HepG2 (cell line): ENCODE measurements at regions not wholly inside any gene's neighbourhood (a gene's known extent, or its start where the extent isn't known, plus 50 kb on each side); places are given as distances from the start of the nearest gene placed in this dataset.
"Not testable (repeated sequence)": the region's sequence is repeated elsewhere in the genome, so short reads cannot be mapped to it uniquely, and the experiment has no call there.

ENCODE experiments used
- ATAC-seq: fragments of 200-7000 bp; cut with Tn5 transposase; 3 replicates; pipeline ENCODE4 v1.9.1; 2020; ENCODE audit warnings: mild to moderate bottlenecking, moderate library complexity
- BruUV-seq: library from RNA; stranded (reverse); fragments of 400-500 nt; replicated peaks from 2 replicates; lab custom pipeline; 2021; lab: Mats Ljungman, UMichigan
- CTCF ChIA-PET: fragments of 300-600 bp; formaldehyde crosslinking; extraction: SDS; loops from one replicate; lab custom pipeline; 2021; ENCODE audit warnings: low total read pairs, inconsistent platforms, low intra/inter-chr PET ratio; lab: Yijun Ruan, JAX
- POLR2A ChIA-PET: fragments of 350-600 bp; sonication (Branson Sonifier 250); formaldehyde crosslinking; loops from one replicate; lab custom pipeline; 2020; ENCODE audit warnings: antibody characterized with exemption, inconsistent platforms; lab: Yijun Ruan, JAX
- DNase-seq: peaks from one replicate; pipeline ENCODE4 v3.0.0-alpha.2; 2015; ENCODE audit warnings: low spot score
- FAIRE-seq: peaks from 3 replicates; lab custom pipeline; 2011; peaks lifted over from hg19 to GRCh38; lab: Jason Lieb, UNC
- H2AFZ ChIP-seq: one replicate; pipeline ENCODE4 v1.6.1; 2011; ENCODE audit warnings: low read length, inconsistent platforms
- H3K27ac ChIP-seq: fragments of 300-600 bp; 3 replicates; pipeline ENCODE4 v1.8.0; 2011; ENCODE audit warnings: mixed run types, mild to moderate bottlenecking, mixed read lengths, low read length, inconsistent platforms; ENCODE audit not compliant: insufficient read depth; ENCODE audit errors: extremely low read length
- H3K27me3 ChIP-seq, 2 experiments: fragments of 200-600 bp in 1 of 2; 2 replicates in 1 of 2; 3 replicates in 1 of 2; pipeline versions ENCODE4 v1.6.0 to v1.8.0; 2011; ENCODE audit warnings: low read length in 2 of 2, mild to moderate bottlenecking in 2 of 2, moderate library complexity in 2 of 2, inconsistent platforms in 1 of 2; ENCODE audit not compliant: insufficient read depth in 2 of 2, control insufficient read depth in 1 of 2
- H3K36me3 ChIP-seq, 2 experiments: fragments of 200-600 bp in 1 of 2; replicated peaks in 1 of 2; 2 replicates in 1 of 2; 3 replicates in 1 of 2; pipeline versions ENCODE4 v1.5.1 to v1.8.0; 2011; ENCODE audit warnings: low read length in 2 of 2, inconsistent platforms in 1 of 2; ENCODE audit not compliant: insufficient read depth in 2 of 2, control insufficient read depth in 1 of 2
- H3K4me1 ChIP-seq: 2 replicates; pipeline ENCODE4 v1.5.1; 2012; ENCODE audit warnings: low read length, inconsistent platforms; ENCODE audit not compliant: insufficient read depth
- H3K4me2 ChIP-seq: 2 replicates; pipeline ENCODE4 v1.6.0; 2011; ENCODE audit warnings: low read depth, low read length, inconsistent platforms
- H3K4me3 ChIP-seq, 3 experiments: fragments of 200-600 bp in 1 of 3; sonication (generic), shearing (Covaris generic) in 1 of 3; replicated peaks in 1 of 3; 2 replicates each; pipeline ENCODE4 v1.5.1; 2011 to 2016; ENCODE audit warnings: low read length in 3 of 3, inconsistent platforms in 2 of 3, low read depth in 2 of 3, mild to moderate bottlenecking in 2 of 3, control low read depth in 1 of 3, mixed read lengths in 1 of 3; ENCODE audit not compliant: insufficient read depth in 1 of 3
- H3K79me2 ChIP-seq: one replicate; pipeline ENCODE4 v1.6.1; 2011; ENCODE audit warnings: low read length, inconsistent platforms; ENCODE audit not compliant: insufficient read depth
- H3K9ac ChIP-seq: 2 replicates; pipeline ENCODE4 v1.6.0; 2011; ENCODE audit warnings: mild to moderate bottlenecking, low read depth, low read length, inconsistent platforms; ENCODE audit not compliant: insufficient read depth
- H3K9me3 ChIP-seq: 2 replicates; pipeline ENCODE4 v1.5.1; 2012; ENCODE audit warnings: mild to moderate bottlenecking, low read length
- H4K20me1 ChIP-seq: 2 replicates; pipeline ENCODE4 v1.6.0; 2011; ENCODE audit warnings: inconsistent platforms, mild to moderate bottlenecking, low read length, moderate library complexity; ENCODE audit not compliant: insufficient read depth
- SMARCC2 ChIP-seq: fragments of 450-650 bp; IDR thresholded peaks from 2 replicates; pipeline ENCODE4 v1.6.1; 2017; ENCODE audit warnings: antibody characterized with exemption, mild to moderate bottlenecking
- ZMYM3 ChIP-seq: sonication (generic); formaldehyde crosslinking; IDR thresholded peaks from 2 replicates; pipeline ENCODE4 v1.5.1; 2020; ENCODE audit warnings: mild to moderate bottlenecking, missing genetic modification reagents
- WGBS: methylation state at CpG from one replicate; pipeline ENCODE4 v1.1.6; 2017; ENCODE audit warnings: low lambda C conversion rate; 5-methylcytosine and 5-hydroxymethylcytosine counted together
- in situ Hi-C: cut with HindIII; loops from 2 replicates; pipeline ENCODE4 v1.10.0; 2017; ENCODE audit warnings: low pct_unique_long_range_greater_than_20kb; ENCODE audit not compliant: extremely low pct_ligation_motif_present
- intact Hi-C: fragments of 100-400 bp; cut with micrococcal nuclease; formaldehyde crosslinking; loops from one replicate; pipeline ENCODE4 v1.10.0; 2022; ENCODE audit not compliant: unreplicated experiment
- TF ChIP-seq, protein P1 (sequence below): sonication (generic); formaldehyde crosslinking; IDR thresholded peaks from 2 replicates; pipeline ENCODE4 v1.5.1; 2020; ENCODE audit warnings: missing genetic modification reagents, mild to moderate bottlenecking, borderline replicate concordance
- TF ChIP-seq, protein P2 (sequence below): IDR thresholded peaks from 2 replicates; pipeline ENCODE4 v1.6.1; 2016; ENCODE audit warnings: missing biosample characterization, missing genetic modification reagents, low read depth

DNA sequence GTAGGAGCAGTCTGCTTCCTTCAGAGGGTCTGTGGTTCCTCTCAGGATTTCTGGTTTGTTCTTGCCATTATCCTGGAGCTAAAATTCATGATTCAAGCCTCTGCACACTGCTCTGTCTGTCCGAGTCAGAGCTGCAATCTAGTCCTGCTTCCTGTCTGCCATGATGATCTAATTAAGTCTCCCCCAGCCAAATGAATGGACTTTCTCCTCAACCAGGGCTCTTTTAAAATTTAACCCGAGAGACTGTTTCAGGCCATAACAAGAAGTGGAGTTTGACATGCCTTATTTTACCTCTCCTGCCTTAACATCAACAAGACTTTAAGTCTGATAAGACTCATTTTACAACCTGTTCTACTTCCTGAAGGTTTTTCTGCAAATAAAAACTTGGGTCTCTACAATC is 1009.6 kb upstream of the DDX18 start:
- Histone ChIP-seq H3K27ac (no peak overlapping the region), H3K4me1 (no peaks in the 10 kb centered on the region), H4K20me1 (no peaks in the 10 kb centered on the region), H3K4me3 (no peak overlapping the region), H3K4me2 (no peak overlapping the region), H2AFZ (no peak overlapping the region), H3K36me3 (no peaks in the 10 kb centered on the region), H3K9me3 (peaks cover 89% of the 10 kb centered on the region), H3K9ac (no peak overlapping the region), H3K27me3 (no peaks in the 10 kb centered on the region), H3K79me2 (no peaks in the 10 kb centered on the region)
- BruUV-seq = no TSS peak
- in situ Hi-C loops = no loop called here
- intact Hi-C loops = no loop called here
- FAIRE-seq (no peak), DNase-seq (no peak), ATAC-seq (no peak)
- ChIA-PET POLR2A (no interaction called here), CTCF (no interaction called here)
- 0% methylated on average over 2 of the region's 2 CpGs for WGBS
- TF ChIP-seq SMARCC2 (no peak), ZMYM3 (CRISPR knock-in tag) (no peak)
- TF ChIP-seq, protein P1, sequence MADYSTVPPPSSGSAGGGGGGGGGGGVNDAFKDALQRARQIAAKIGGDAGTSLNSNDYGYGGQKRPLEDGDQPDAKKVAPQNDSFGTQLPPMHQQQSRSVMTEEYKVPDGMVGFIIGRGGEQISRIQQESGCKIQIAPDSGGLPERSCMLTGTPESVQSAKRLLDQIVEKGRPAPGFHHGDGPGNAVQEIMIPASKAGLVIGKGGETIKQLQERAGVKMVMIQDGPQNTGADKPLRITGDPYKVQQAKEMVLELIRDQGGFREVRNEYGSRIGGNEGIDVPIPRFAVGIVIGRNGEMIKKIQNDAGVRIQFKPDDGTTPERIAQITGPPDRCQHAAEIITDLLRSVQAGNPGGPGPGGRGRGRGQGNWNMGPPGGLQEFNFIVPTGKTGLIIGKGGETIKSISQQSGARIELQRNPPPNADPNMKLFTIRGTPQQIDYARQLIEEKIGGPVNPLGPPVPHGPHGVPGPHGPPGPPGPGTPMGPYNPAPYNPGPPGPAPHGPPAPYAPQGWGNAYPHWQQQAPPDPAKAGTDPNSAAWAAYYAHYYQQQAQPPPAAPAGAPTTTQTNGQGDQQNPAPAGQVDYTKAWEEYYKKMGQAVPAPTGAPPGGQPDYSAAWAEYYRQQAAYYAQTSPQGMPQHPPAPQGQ = no peak
- TF ChIP-seq, protein P2, sequence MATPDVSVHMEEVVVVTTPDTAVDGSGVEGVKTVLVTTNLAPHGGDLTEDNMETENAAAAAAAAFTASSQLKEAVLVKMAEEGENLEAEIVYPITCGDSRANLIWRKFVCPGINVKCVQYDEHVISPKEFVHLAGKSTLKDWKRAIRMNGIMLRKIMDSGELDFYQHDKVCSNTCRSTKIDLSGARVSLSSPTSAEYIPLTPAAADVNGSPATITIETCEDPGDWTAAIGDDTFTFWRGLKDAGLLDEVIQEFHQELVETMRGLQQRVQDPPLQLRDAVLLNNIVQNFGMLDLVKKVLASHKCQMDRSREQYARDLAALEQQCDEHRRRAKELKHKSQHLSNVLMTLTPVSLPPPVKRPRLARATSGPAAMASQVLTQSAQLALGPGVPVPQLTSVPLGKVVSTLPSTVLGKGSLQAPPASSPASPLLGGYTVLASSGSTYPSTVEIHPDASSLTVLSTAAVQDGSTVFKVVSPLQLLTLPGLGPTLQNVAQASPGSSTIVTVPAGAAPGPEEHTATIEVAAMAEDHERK (CRISPR knock-in tag) = no peak

DNA sequence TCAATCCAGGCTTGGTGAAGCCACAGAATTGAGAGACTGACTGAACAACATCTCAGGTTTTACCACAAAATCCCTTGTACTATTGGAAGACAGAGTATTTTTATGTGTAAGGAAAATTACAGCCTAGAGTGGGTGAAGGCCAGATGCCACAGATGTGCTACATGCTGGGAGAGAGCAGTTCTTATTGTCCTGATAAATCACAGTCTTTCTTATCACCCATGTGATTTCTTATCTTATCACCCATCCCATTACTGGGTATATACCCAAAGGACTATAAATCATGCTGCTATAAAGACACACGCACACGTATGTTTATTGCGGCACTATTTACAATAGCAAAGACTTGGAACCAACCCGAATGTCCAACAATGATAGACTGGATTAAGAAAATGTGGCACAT is 1008.0 kb upstream of the DDX18 start:
- not testable (repeated sequence) for H3K79me2 ChIP-seq

More for the DNA sequence above, 1008.0 kb upstream of the DDX18 start:
- CTCF ChIA-PET, FAIRE-seq, H3K9ac ChIP-seq, H2AFZ ChIP-seq, POLR2A ChIA-PET, ATAC-seq, H3K27ac ChIP-seq, BruUV-seq, in situ Hi-C loops, intact Hi-C loops, H3K4me3 ChIP-seq, H3K27me3 ChIP-seq, DNase-seq, H4K20me1 ChIP-seq, H3K4me1 ChIP-seq, H3K36me3 ChIP-seq, H3K4me2 ChIP-seq: not testable (repeated sequence)
- H3K9me3 ChIP-seq = peaks cover 89% of the 10 kb centered on the region
- 68% methylated on average over 4 of the region's 4 CpGs for WGBS
